DMS79 treated with DMSO at 0.1 percent for 48 hours (cell line): ENCODE measurements at regions not wholly inside any gene's neighbourhood (a gene's known extent, or its start where the extent isn't known, plus 50 kb on each side); places are given as distances from the start of the nearest gene placed in this dataset.

Source experiments
- DNase-seq: peaks from one replicate; lab custom pipeline; 2025; lab: John Stamatoyannopoulos, UW

DNA sequence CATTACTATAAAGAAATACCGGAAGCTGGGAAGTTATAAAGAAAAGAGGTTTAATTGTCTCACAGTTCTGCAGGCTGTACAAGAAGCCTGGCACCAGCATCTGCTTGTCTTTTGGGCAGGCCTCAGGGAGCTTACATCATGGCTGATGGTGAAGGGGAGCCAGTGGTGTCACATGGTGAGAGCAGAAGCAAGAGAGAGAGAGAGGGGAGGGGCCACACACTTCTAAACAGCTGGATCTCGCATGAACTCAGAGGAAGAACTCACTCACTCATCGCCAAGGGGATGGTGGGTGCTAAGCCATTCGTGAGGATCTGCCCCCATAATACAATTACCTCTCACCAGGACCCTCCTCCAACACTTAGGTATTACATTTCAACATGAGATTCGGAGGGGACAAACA lies 51.8 kb upstream of the ANKRD34C start:
- DNase-seq = no peak

- no peak for DNase-seq
These were observed 59.7 kb upstream of the ANKRD34C start for GRCh38 chr15:79222808-79223207.

GRCh38 chr15:79221696-79222095 lies 60.8 kb upstream of the ANKRD34C start:
- DNase-seq = no peak

- no peak for DNase-seq
These were observed 63.0 kb upstream of the ANKRD34C start for GRCh38 chr15:79219393-79220056.

DNA sequence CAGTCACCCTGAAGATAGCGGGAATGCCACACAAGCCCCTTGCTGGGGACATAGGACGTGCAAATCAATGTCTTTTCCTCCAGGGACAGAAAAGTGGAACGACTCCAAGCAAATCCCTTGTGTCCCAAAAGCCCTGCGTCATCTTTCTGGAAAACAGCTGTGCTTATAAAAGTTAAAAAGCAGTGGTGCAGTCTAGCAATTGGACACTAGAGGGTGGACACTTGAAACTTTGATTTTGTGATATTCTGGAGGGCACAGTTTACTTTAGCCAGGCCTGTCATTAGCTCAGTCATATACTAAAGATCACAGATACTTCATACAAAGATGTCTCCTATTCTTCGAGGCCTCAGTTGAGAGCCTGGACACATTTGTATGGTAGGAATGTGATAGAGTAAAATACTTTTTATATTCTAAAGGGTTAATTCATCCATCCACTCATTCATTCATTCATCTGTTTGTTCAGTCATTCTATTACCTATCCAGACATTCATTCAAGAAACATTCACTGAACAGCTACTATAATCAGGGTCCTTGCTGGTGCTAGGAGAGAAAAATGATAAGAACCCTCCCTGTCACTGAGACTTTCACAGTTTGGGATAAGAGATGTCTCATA lies 63.8 kb upstream of the ANKRD34C start:
- DNase-seq = no peak

DNA sequence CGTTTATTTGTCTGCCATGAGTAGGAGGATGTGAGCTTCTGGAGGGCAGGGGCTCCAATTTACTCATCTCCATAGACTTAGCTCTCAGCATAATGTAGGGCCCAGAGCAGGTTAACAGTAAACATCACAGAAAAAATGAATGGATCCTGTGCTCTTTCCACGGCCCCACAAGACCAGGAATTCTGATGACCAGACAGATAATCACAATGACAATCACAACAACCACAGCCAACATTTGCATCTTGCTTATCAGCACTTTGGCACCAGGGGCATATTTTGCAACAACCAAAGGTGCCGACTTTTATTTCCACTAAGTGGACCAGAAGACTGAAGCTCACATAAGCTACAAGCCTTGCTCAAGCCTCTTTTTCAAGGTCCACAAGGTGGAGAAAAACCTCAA lies 68.9 kb upstream of the ANKRD34C start:
- no peak for DNase-seq

DNA sequence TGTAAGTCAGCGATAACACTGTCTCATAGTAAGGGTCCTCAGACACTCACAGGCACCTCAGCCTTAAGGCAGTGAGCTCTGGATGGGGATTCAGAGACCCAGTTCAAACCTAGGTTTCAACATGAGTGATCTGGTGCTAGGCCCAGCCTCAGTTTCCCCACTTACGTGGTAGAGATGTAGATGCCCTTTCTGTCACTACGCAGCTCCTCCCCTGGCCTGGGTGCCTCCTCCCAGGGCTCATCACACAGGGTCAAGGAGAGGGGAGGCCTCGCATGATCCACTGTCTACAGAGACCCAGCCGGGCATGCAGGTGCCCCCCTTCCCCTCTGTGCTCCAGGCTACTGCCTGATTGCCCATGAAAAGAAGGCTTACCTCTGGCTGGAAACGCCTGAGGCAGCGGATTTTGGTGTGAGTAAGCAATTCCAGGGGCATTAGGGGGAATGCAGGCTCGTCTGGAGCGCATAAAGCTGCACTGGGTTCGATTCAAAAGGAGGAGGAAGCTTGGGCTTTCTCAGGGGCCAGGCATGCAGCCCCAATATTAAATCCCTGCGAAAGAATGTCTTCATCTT lies 69.8 kb upstream of the ANKRD34C start:
- no peak for DNase-seq

- DNase-seq = no peak
These were observed 71.0 kb upstream of the ANKRD34C start for GRCh38 chr15:79211481-79211880.

DNA sequence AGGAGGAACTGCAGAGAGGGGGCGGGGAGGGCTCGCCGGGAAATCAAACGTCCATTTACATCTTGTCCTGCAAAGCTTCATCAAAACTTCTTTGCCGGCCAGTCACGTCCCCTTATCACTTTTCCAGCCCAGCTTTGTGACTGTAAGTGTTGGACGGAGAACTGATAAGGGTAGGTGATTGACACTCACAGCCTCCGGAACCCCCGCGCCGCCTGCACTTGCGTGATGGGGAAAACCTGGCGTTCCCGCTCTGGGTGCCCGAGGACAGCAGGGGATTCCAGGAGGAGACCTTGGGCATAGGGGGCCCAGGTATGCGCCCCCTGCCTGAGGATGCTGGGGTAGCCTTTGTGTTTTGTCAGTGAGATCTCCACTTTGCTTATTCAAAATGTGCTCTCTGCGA lies 72.8 kb upstream of the ANKRD34C start:
- no peak for DNase-seq

DNA sequence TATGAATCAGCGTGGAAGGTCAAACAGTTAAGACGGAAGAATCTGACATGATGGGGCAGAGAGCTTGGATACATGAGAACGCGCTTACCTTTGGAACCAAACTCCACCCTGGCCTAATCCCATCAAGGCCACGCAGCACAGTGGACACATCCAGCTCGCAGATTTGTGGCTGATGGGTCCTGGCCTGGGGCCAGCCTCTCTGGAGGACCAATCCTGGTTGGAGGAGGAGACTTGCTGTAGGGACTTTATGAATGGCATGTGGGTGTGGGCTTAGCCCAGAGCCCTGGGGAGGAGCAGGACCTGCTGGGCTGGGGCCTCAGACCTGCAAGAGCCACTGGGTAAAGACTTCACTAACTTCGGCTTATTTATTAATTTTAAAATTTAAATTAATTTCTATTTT lies 73.4 kb upstream of the ANKRD34C start:
- DNase-seq = no peak

- no peak for DNase-seq
These were observed 74.3 kb upstream of the ANKRD34C start for GRCh38 chr15:79208179-79208578.

- no peak for DNase-seq
These were observed 75.6 kb upstream of the ANKRD34C start for GRCh38 chr15:79206940-79207339.

- DNase-seq = no peak
These were observed 77.4 kb upstream of the ANKRD34C start for GRCh38 chr15:79204886-79205675.

GRCh38 chr15:79198461-79198860 lies 84.1 kb upstream of the ANKRD34C start:
- DNase-seq = no peak

GRCh38 chr15:79197285-79197684 lies 85.2 kb upstream of the ANKRD34C start:
- no peak for DNase-seq

- DNase-seq = no peak
These were observed 86.7 kb upstream of the ANKRD34C start for GRCh38 chr15:79195802-79196201.

- no peak for DNase-seq
These were observed 87.3 kb upstream of the ANKRD34C start for GRCh38 chr15:79195239-79195638.

- no peak for DNase-seq
These were observed 88.1 kb upstream of the ANKRD34C start for GRCh38 chr15:79194386-79194785.

DNA sequence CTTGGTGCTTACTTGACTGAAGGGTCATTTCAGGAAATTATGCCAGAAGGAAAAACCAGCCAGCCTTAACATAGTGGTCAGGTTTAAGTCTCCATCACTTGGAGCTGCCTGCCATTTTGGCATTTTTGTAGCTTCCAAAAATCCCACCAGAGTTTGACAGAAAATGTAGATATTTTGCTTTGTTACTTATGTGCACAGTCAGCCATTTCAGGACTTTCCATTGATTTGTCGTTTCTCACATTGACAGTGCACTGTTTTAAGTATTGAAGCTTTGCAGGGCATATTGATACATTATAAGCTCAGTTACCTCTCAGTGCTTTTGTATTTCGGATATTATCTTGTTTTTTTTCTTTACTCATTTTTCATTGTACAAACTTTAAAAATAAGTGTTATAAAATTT lies 89.0 kb upstream of the ANKRD34C start:
- DNase-seq = no peak

- no peak for DNase-seq
These were observed 89.4 kb upstream of the ANKRD34C start for GRCh38 chr15:79193103-79193502.

GRCh38 chr15:79192462-79193036 lies 90.0 kb upstream of the ANKRD34C start:
- peak; percentile 62 for DNase-seq

GRCh38 chr15:79190093-79190492 lies 92.4 kb upstream of the ANKRD34C start:
- no peak for DNase-seq

GRCh38 chr15:79186616-79187015 lies 95.9 kb upstream of the ANKRD34C start:
- no peak for DNase-seq
